Ureter (tissue), 1 donor: ENCODE measurements at regions not wholly inside any gene's neighbourhood (a gene's known extent, or its start where the extent isn't known, plus 50 kb on each side); places are given as distances from the start of the nearest gene placed in this dataset.

Experiments
- DNase-seq: peaks from one replicate; pipeline ENCODE4 v3.0.0-alpha.2; 2020; ENCODE audit warnings: low spot score
- donor health status: DM: yes; HTN: yes; CAD: no.

GRCh38 chr10:30256084-30256483 is 93.0 kb downstream of the MTPAP start:
- DNase-seq = no peak

- no peak for DNase-seq
These were observed 94.2 kb downstream of the MTPAP start for GRCh38 chr10:30254926-30255325.

GRCh38 chr10:30248728-30249127 is 100.3 kb downstream of the MTPAP start:
- DNase-seq = no peak

GRCh38 chr10:30247704-30248103 is 101.4 kb downstream of the MTPAP start:
- DNase-seq = no peak

GRCh38 chr10:30241422-30242110 is 107.5 kb downstream of the MTPAP start:
- DNase-seq = no peak

- DNase-seq = no peak
These were observed 110.2 kb downstream of the MTPAP start for GRCh38 chr10:30238836-30239235.

- DNase-seq = no peak
These were observed 115.7 kb downstream of the MTPAP start for GRCh38 chr10:30233186-30233959.

- no peak for DNase-seq
These were observed 117.4 kb downstream of the MTPAP start for GRCh38 chr10:30231709-30232108.

- DNase-seq = no peak
These were observed 117.9 kb downstream of the MTPAP start for GRCh38 chr10:30231071-30231652.

GRCh38 chr10:30229536-30229935 is 119.5 kb downstream of the MTPAP start:
- no peak for DNase-seq

GRCh38 chr10:30228417-30229036 is 120.6 kb downstream of the MTPAP start:
- DNase-seq = no peak

GRCh38 chr10:30227481-30227880 is 121.6 kb downstream of the MTPAP start:
- no peak for DNase-seq

GRCh38 chr10:30219971-30220751 is 128.9 kb downstream of the MTPAP start:
- peak; percentile 51 for DNase-seq

- DNase-seq = no peak
These were observed 132.3 kb downstream of the MTPAP start for GRCh38 chr10:30216821-30217220.

- DNase-seq = no peak
These were observed 133.5 kb downstream of the MTPAP start for GRCh38 chr10:30215623-30216022.

GRCh38 chr10:30215141-30215540 is 133.9 kb downstream of the MTPAP start:
- no peak for DNase-seq

GRCh38 chr10:30210296-30210695 is 138.8 kb downstream of the MTPAP start:
- DNase-seq = no peak

- DNase-seq = no peak
These were observed 140.7 kb downstream of the MTPAP start for GRCh38 chr10:30208330-30208729.

- no peak for DNase-seq
These were observed 141.5 kb downstream of the MTPAP start for GRCh38 chr10:30207485-30208052.

- no peak for DNase-seq
These were observed 140.6 kb upstream of the JCAD start for GRCh38 chr10:30200017-30200415.

GRCh38 chr10:30199376-30200016 is 140.1 kb upstream of the JCAD start:
- DNase-seq = no peak
